Adrenal gland (tissue), 9 donors: ENCODE measurements at regions not wholly inside any gene's neighbourhood (a gene's known extent, or its start where the extent isn't known, plus 50 kb on each side); places are given as distances from the start of the nearest gene placed in this dataset.

ENCODE experiments used
- DNase-seq, 7 donors: peaks; one replicate each; pipeline ENCODE4 v3.0.0-alpha.2; 2019 to 2020
- H3K27ac ChIP-seq, 5 donors: fragments of 200-600 bp; sonication (generic) in 4 of 5; 1 replicate in 3 of 5; 2 replicates in 2 of 5; pipeline versions ENCODE4 v1.5.1 to v1.8.0; 2016 to 2020; ENCODE audit warnings: mild to moderate bottlenecking in 1 of 5
- H3K27me3 ChIP-seq: fragments of 200-600 bp; 2 replicates; pipeline ENCODE4 v1.8.0; 2021
- H3K36me3 ChIP-seq, 2 donors: fragments of 200-600 bp; replicated peaks in 1 of 2; 1 replicate in 1 of 2; 2 replicates in 1 of 2; pipeline versions ENCODE4 v1.5.1 to v1.8.0; 2018 to 2022
- H3K4me1 ChIP-seq, 2 donors: fragments of 200-600 bp; replicated peaks in 1 of 2; 1 replicate in 1 of 2; 2 replicates in 1 of 2; pipeline versions ENCODE4 v1.5.1 to v1.8.0; 2018 to 2021
- H3K4me3 ChIP-seq, 4 donors: fragments of 200-600 bp; sonication (generic) in 3 of 4; one replicate each; pipeline ENCODE4 v1.5.1; 2016 to 2018
- H3K9me3 ChIP-seq, 3 donors: fragments of 200-600 bp; sonication (generic) in 1 of 3; replicated peaks in 1 of 3; 1 replicate in 2 of 3; 2 replicates in 1 of 3; pipeline versions ENCODE4 v1.5.1 to v1.8.0; 2016 to 2021
- POLR2A ChIP-seq, 2 donors: fragments of 450-650 bp; IDR thresholded peaks; one replicate each; pipeline ENCODE4 v1.6.1; 2017; ENCODE audit warnings: antibody characterized with exemption in 2 of 2, mild to moderate bottlenecking in 2 of 2, moderate library complexity in 1 of 2
- WGBS, 4 donors: extraction: QIAGEN DNeasy Blood & Tissue Kit in 2 of 4; methylation state at CpG; one replicate each; pipeline versions ENCODE4 v1.1.5 to v1.1.7; 2013 to 2017; 5-methylcytosine and 5-hydroxymethylcytosine counted together
- intact Hi-C, 2 donors: fragments of 100-400 bp; cut with DNase I; formaldehyde crosslinking; loops; one replicate each; pipeline versions ENCODE4 v1.14.1 to v1.15.0; 2022 to 2023
- TF ChIP-seq, protein P1 (sequence below), 6 experiments: fragments of 450-650 bp in 4 of 6; fragments of 200-600 bp in 2 of 6; sonication (generic) in 1 of 6; IDR thresholded peaks; 1 replicate in 5 of 6; 2 replicates in 1 of 6; pipeline versions ENCODE4 v1.5.1 to v1.8.0; 2016 to 2021; ENCODE audit warnings: antibody characterized with exemption in 6 of 6, mild to moderate bottlenecking in 2 of 6, moderate library complexity in 1 of 6
- donor health status: healthy with polysubstance abuse.
- donor health status: Bipolar disorder and iron deficiency.
- donor health status: DM: yes; HTN: yes; CAD: no.
- donor health status: DM: no; HTN: no; CAD: no.
- donor health status: DM: no; HTN: no; CAD: no.

DNA sequence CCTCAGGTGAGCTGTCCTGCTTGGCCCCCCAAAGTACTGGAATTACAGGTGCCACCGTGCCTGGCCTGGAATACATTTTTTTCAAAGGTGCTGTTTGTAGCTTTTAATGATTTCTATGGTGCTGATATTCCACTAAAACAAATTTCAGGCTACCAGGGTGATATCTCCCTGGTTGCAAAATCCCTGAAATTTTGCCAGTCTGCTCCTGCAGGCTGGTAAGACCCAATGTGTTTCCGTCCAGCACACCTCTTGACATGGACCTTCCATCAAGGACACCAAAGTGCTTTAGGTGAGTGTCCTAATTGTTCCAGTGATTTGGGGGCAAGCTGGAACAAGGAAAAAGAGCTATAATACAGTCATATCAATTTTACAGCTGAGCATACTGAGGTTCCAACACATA is 69.8 kb upstream of the KMT2C start:
- Histone ChIP-seq H3K4me1 (no peaks in the 10 kb centered on the region), H3K36me3 (no peaks in the 10 kb centered on the region), H3K4me3 (no peak overlapping the region), H3K27me3 (no peaks in the 10 kb centered on the region), H3K27ac (no peak overlapping the region), H3K9me3 (no peaks in the 10 kb centered on the region)
- 83 to 100% (median 87%) methylated on average over 2 of the region's 2 CpGs for WGBS, 4 donors
- no peak for DNase-seq
- intact Hi-C loops: no loop called here
- no peak for TF ChIP-seq POLR2A (IDR thresholded peaks at IDR 0.05)
- TF ChIP-seq, protein P1, sequence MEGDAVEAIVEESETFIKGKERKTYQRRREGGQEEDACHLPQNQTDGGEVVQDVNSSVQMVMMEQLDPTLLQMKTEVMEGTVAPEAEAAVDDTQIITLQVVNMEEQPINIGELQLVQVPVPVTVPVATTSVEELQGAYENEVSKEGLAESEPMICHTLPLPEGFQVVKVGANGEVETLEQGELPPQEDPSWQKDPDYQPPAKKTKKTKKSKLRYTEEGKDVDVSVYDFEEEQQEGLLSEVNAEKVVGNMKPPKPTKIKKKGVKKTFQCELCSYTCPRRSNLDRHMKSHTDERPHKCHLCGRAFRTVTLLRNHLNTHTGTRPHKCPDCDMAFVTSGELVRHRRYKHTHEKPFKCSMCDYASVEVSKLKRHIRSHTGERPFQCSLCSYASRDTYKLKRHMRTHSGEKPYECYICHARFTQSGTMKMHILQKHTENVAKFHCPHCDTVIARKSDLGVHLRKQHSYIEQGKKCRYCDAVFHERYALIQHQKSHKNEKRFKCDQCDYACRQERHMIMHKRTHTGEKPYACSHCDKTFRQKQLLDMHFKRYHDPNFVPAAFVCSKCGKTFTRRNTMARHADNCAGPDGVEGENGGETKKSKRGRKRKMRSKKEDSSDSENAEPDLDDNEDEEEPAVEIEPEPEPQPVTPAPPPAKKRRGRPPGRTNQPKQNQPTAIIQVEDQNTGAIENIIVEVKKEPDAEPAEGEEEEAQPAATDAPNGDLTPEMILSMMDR (IDR thresholded peaks at IDR 0.05): no peak

DNA sequence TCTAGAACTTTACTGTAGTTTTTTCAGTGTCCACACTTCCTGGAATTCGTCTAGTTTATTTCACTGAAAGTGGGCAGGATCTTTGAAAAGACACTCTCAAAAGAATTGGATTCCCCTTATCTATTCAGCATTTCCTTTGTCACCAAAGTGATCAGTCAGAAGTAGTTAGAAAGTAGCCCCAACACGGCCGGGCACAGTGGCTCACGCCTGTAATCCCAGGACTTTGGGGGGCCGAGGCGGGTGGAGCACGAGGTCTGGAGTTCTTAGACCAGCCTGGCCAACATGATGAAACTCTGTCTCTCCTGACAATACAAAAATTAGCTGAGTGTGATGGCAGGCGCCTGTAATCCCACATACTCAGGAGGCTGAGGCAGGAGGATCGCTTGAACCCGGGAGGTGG is 69.0 kb upstream of the KMT2C start:
- no peak for TF ChIP-seq POLR2A (IDR thresholded peaks at IDR 0.05)
- TF ChIP-seq, protein P1 (IDR thresholded peaks at IDR 0.05): no peak
- no peaks in the 10 kb centered on the region for H3K36me3 ChIP-seq
- 81 to 85% (median 83%) methylated on average over 9 to 10 of the region's 10 CpGs for WGBS, 4 donors

DNA sequence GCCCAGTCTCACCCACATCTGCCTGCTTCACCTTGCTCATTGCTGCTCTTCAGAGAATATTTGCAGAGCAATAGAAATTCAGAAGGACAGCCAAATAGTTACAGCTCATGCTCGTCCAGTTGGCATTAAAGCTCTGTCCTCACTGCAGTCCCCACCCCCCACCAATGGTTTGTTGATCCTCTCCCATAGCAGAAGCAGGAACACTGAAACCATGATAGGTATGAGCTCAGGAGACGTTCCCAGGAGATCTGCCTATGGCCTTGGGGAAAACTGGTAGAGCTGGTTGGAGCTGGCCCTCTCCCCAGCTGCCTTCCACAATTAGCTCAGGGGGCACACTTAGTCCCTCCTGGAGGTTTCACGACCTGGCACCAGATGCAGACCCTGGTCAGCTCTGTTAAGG is 68.6 kb upstream of the KMT2C start:
- 53 to 74% (median 62%) methylated on average over 1 to 3 of the region's 3 CpGs for WGBS, 4 donors

More for the DNA sequence above, 69.0 kb upstream of the KMT2C start:
- H3K27ac ChIP-seq: no peak overlapping the region
- H3K27me3 ChIP-seq: no peaks in the 10 kb centered on the region
- DNase-seq: no peak
- no peaks in the 10 kb centered on the region for H3K9me3 ChIP-seq
- intact Hi-C loops: no loop called here
- H3K4me3 ChIP-seq: no peak overlapping the region
- no peaks in the 10 kb centered on the region for H3K4me1 ChIP-seq

DNA sequence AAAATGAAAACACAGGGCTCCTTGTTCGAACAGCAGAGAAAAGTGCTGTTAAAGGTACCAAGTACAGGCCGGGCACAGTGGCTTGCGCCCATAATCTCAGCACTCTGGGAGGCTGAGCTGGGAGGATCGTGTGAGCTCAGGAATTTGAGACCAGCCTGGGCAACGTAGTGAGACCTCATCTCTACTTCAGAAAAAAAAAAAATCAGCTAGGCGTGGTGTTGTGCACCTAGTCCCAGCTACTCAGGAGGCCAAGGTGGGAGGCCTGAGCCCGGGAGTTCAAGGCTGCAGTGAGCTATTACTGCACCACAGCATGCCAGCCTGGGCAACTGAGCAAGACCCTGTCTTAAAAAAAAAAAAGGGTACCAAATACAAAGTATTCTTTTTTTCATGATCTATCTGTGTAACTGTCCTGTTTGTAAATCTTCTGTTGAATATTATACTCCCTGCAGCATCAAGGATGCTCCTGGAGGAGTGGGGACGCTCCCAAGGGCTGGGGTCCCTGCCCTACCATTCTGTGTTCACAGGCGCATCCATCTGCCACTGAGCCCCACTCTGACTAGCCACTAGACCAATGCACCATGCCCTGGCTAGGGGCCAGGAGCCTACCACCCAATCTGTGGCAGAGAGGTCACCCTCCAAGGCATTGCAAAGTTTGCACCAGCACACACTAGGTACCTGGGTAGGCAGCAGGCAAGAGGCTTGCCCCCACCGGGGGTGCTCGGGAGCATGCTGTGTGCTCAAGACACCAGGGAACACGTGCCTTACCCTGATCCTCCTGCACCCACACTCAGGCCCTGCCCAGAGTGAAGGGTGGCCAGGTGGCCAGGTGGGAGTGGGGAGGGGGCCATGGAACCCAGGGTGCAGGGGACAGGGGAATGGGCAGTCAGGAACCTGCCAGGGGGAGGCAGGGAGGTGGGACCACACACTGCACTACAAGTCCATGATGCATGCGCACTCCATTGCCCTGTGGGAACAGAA is 67.3 kb upstream of the KMT2C start:
- Histone ChIP-seq H3K36me3 (no peaks in the 10 kb centered on the region), H3K4me1 (no peaks in the 10 kb centered on the region), H3K9me3 (no peaks in the 10 kb centered on the region), H3K27me3 (no peaks in the 10 kb centered on the region), H3K27ac (no peak overlapping the region), H3K4me3 (no peak overlapping the region)
- TF ChIP-seq, protein P1 (IDR thresholded peaks at IDR 0.05): no peak
- no peak for TF ChIP-seq POLR2A (IDR thresholded peaks at IDR 0.05)
- DNase-seq: no peak
- intact Hi-C loops: no loop called here
- 79 to 87% (median 84%) methylated on average over 10 to 13 of the region's 13 CpGs for WGBS, 4 donors

More for the DNA sequence above, 68.6 kb upstream of the KMT2C start:
- H3K9me3 ChIP-seq: no peaks in the 10 kb centered on the region
- H3K27ac ChIP-seq: no peak overlapping the region
- no peaks in the 10 kb centered on the region for H3K27me3 ChIP-seq
- TF ChIP-seq POLR2A (IDR thresholded peaks at IDR 0.05): no peak
- TF ChIP-seq, protein P1 (IDR thresholded peaks at IDR 0.05): no peak
- H3K36me3 ChIP-seq: no peaks in the 10 kb centered on the region
- intact Hi-C loops: no loop called here
- no peak overlapping the region for H3K4me3 ChIP-seq
- no peaks in the 10 kb centered on the region for H3K4me1 ChIP-seq
- no peak for DNase-seq
